Thyroid gland (tissue), 4 donors: ENCODE measurements at regions not wholly inside any gene's neighbourhood (a gene's known extent, or its start where the extent isn't known, plus 50 kb on each side); places are given as distances from the start of the nearest gene placed in this dataset.

Source experiments
- CTCF ChIP-seq, 6 experiments: fragments of 200-600 bp in 3 of 6; fragments of 450-650 bp in 3 of 6; sonication (generic) in 3 of 6; IDR thresholded peaks; one replicate each; pipeline ENCODE4 v1.5.1; 2016 to 2019; ENCODE audit warnings: antibody characterized with exemption in 6 of 6, mild to moderate bottlenecking in 2 of 6, inconsistent platforms in 1 of 6, moderate library complexity in 1 of 6
- POLR2A ChIP-seq, 2 donors: fragments of 450-650 bp; IDR thresholded peaks; one replicate each; pipeline ENCODE4 v1.6.1; 2017; ENCODE audit warnings: antibody characterized with exemption in 2 of 2, mild to moderate bottlenecking in 2 of 2, moderate library complexity in 1 of 2

DNA sequence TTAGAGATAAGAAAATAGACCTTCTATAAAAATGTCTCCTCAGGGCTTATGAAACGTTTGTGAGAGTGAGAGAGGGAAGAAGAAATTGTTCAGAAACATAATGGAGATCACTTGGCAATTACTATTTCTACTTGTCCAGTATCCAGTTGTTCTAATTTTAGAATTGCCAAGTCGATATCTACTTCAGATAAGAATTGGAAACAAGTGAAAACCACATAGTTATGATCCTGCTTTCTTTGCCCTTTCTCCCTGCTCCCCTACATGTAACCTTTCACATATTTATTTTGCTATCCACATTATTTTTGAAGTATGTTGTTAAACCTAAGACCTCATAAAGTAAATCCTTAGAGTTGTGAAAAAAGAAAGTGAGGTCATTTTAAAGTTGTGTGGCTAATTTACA, 1154.7 kb upstream of the ADGRL2 start:
- TF ChIP-seq CTCF (IDR thresholded peaks at IDR 0.05) = no peak
- no peak for TF ChIP-seq POLR2A (IDR thresholded peaks at IDR 0.05)
